ENCODE measurements at regions not wholly inside any gene's neighbourhood (a gene's known extent, or its start where the extent isn't known, plus 50 kb on each side); places are given as distances from the start of the nearest gene placed in this dataset.

- no peaks in the 10 kb centered on the region for H3K27me3 ChIP-seq (replicated peaks)
- TF ChIP-seq, protein P1, sequence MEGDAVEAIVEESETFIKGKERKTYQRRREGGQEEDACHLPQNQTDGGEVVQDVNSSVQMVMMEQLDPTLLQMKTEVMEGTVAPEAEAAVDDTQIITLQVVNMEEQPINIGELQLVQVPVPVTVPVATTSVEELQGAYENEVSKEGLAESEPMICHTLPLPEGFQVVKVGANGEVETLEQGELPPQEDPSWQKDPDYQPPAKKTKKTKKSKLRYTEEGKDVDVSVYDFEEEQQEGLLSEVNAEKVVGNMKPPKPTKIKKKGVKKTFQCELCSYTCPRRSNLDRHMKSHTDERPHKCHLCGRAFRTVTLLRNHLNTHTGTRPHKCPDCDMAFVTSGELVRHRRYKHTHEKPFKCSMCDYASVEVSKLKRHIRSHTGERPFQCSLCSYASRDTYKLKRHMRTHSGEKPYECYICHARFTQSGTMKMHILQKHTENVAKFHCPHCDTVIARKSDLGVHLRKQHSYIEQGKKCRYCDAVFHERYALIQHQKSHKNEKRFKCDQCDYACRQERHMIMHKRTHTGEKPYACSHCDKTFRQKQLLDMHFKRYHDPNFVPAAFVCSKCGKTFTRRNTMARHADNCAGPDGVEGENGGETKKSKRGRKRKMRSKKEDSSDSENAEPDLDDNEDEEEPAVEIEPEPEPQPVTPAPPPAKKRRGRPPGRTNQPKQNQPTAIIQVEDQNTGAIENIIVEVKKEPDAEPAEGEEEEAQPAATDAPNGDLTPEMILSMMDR (IDR thresholded peaks at IDR 0.05; ENCODE audit: low read depth, low read length, missing control alignments): no peak
- no peaks in the 10 kb centered on the region for H3K36me3 ChIP-seq (replicated peaks)
- no peak overlapping the region for H3K27ac ChIP-seq
- in situ Hi-C loops (cut with HindIII; ENCODE audit: low pct_ligation_motif_present, low sequenced_read_pairs): no loop called here
- no peak overlapping the region for H3K4me3 ChIP-seq (ENCODE audit: low read depth, low read length)
- DNase-seq: no peak
These were observed 150.5 kb downstream of the LRIG2 start for GRCh38 chr1:113223546-113223945.

GRCh38 chr1:113226148-113226547 is 153.2 kb downstream of the LRIG2 start:
- no peak overlapping the region for H3K27ac ChIP-seq
- TF ChIP-seq, protein P1 (IDR thresholded peaks at IDR 0.05; ENCODE audit: low read depth, low read length, missing control alignments): no peak
- H3K27me3 ChIP-seq (replicated peaks): no peaks in the 10 kb centered on the region
- no peak for DNase-seq
- in situ Hi-C loops (cut with HindIII; ENCODE audit: low pct_ligation_motif_present, low sequenced_read_pairs): no loop called here
- H3K36me3 ChIP-seq (replicated peaks): no peaks in the 10 kb centered on the region
- H3K4me3 ChIP-seq (ENCODE audit: low read depth, low read length): no peak overlapping the region

- no peak overlapping the region for H3K4me3 ChIP-seq (ENCODE audit: low read depth, low read length)
- TF ChIP-seq, protein P1 (IDR thresholded peaks at IDR 0.05; ENCODE audit: low read depth, low read length, missing control alignments): no peak
- no peak overlapping the region for H3K27ac ChIP-seq
- H3K36me3 ChIP-seq (replicated peaks): no peaks in the 10 kb centered on the region
- DNase-seq: no peak
- in situ Hi-C loops (cut with HindIII; ENCODE audit: low pct_ligation_motif_present, low sequenced_read_pairs): no loop called here
- H3K27me3 ChIP-seq (replicated peaks): no peaks in the 10 kb centered on the region
These were observed 158.4 kb upstream of the MAGI3 start for GRCh38 chr1:113231866-113232265.

GRCh38 chr1:113233441-113233840 is 156.9 kb upstream of the MAGI3 start:
- Histone ChIP-seq H3K4me3 (ENCODE audit: low read depth, low read length) (no peak overlapping the region), H3K27ac (no peak overlapping the region), H3K36me3 (replicated peaks) (no peaks in the 10 kb centered on the region), H3K27me3 (replicated peaks) (no peaks in the 10 kb centered on the region)
- no peak for DNase-seq
- TF ChIP-seq, protein P1 (IDR thresholded peaks at IDR 0.05; ENCODE audit: low read depth, low read length, missing control alignments): no peak
- in situ Hi-C loops (cut with HindIII; ENCODE audit: low pct_ligation_motif_present, low sequenced_read_pairs): no loop called here

DNA sequence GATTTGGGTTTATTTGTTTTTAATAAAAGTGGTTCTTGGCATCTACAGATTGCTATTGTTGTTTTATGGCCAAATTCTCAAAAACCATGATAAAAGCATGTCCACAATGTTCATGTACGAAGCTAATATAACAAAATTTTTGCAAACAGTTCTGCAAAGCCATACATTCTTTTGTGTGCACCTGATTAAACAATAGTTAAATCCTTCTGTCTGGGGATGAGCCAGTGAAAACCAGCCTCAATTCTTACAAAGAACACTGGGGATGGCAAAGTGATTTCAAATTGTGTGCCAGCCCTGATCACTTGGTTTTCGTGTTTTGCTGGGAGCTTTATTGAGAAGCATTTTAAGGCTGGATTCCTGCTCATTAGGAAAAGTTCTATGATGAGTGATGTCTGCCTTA is 149.1 kb upstream of the MAGI3 start:
- in situ Hi-C loops (cut with HindIII; ENCODE audit: low pct_ligation_motif_present, low sequenced_read_pairs): no loop called here
- Histone ChIP-seq H3K4me3 (ENCODE audit: low read depth, low read length) (no peak overlapping the region), H3K27ac (no peak overlapping the region), H3K27me3 (replicated peaks) (no peaks in the 10 kb centered on the region), H3K36me3 (replicated peaks) (no peaks in the 10 kb centered on the region)
- DNase-seq: no peak
- TF ChIP-seq, protein P1 (IDR thresholded peaks at IDR 0.05; ENCODE audit: low read depth, low read length, missing control alignments): no peak

DNA sequence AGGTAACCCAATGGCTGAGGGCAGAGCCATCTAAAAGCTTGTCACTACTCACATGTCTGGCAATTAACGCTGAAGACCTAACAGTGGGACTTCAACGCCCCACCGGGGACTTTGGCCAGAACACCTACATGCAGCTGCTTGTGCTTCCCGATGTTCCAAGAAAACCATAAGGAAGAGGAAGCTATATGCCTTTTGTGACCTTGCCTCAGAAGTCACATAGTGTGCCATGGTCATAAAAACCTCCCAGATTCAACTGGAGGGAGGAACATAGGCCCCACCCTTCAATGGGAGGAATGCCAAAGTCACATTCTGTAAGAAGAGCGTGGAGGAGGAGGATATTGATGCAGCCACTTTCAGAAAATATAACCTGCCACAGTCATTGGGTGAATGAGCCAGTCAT is 147.8 kb upstream of the MAGI3 start:
- H3K36me3 ChIP-seq (replicated peaks): no peaks in the 10 kb centered on the region
- no peak overlapping the region for H3K4me3 ChIP-seq (ENCODE audit: low read depth, low read length)
- H3K27ac ChIP-seq: no peak overlapping the region
- in situ Hi-C loops (cut with HindIII; ENCODE audit: low pct_ligation_motif_present, low sequenced_read_pairs): no loop called here
- DNase-seq: no peak
- H3K27me3 ChIP-seq (replicated peaks): no peaks in the 10 kb centered on the region
- TF ChIP-seq, protein P1 (IDR thresholded peaks at IDR 0.05; ENCODE audit: low read depth, low read length, missing control alignments): no peak

All from brain microvascular endothelial cell (primary cell).